ENCODE measurements at regions not wholly inside any gene's neighbourhood (a gene's known extent, or its start where the extent isn't known, plus 50 kb on each side); places are given as distances from the start of the nearest gene placed in this dataset.

DNA sequence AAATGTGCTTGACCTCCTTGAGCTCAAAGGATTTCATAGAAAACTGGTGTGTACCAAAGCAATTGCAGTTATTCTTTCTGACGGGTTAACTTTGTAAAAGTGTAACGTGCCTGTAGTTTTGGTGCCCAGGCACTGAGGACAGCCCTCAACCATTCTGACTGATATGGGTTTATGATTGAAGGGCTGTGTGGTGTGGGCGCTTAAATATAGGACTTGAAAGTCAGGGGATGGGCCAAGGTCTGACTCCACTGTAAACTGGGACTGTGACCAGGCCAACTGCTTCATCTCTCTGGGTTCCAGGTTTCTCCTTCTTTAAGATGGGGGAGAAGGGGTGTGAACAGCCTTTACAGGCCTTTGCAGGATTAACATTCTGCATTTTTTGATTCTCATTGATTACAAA lies 191.1 kb upstream of the ARHGAP20 start:
- no peak overlapping the region for H3K27ac ChIP-seq (ENCODE audit: low read depth in 1 of 2, low read length in 2 of 2)
- H3K4me3 ChIP-seq (ENCODE audit: low read depth in 1 of 3, low read length in 3 of 3): no peak overlapping the region
- no peaks in the 10 kb centered on the region for H3K27me3 ChIP-seq (ENCODE audit: control insufficient read depth in 4 of 4, insufficient read depth in 4 of 4, low read length in 3 of 4)
- DNase-seq (ENCODE audit: low spot score): no peak
- TF ChIP-seq FOXA2 (IDR thresholded peaks at IDR 0.05) (no peak), GABPA (IDR thresholded peaks at IDR 0.05 in 1 of 2, conservative IDR thresholded peaks at IDR 0.05 in 1 of 2) (no peak), RAD21 (IDR thresholded peaks at IDR 0.05) (no peak), FOXA1 (IDR thresholded peaks at IDR 0.05) (no peak), SP1 (IDR thresholded peaks at IDR 0.05) (no peak), CTCF (IDR thresholded peaks at IDR 0.05; ENCODE audit: low read depth, low read length, missing input control) (no peak), ATF3 (IDR thresholded peaks at IDR 0.05) (no peak), YY1 (IDR thresholded peaks at IDR 0.05) (no peak), HNF4G (IDR thresholded peaks at IDR 0.05) (no peak)
- WGBS: 79% methylated on average over 3 of the region's 3 CpGs
- H3K36me3 ChIP-seq (ENCODE audit: control insufficient read depth in 4 of 4, insufficient read depth in 3 of 4, low read depth in 1 of 4, low read length in 3 of 4): no peaks in the 10 kb centered on the region
- H3K9ac ChIP-seq (ENCODE audit: low read depth in 1 of 2, low read length in 2 of 2): no peak overlapping the region
- no peaks in the 10 kb centered on the region for H3K4me1 ChIP-seq (ENCODE audit: control insufficient read depth in 4 of 4, insufficient read depth in 4 of 4, low read length in 3 of 4)
- no peaks in the 10 kb centered on the region for H3K9me3 ChIP-seq (ENCODE audit: control insufficient read depth in 4 of 4, low read length in 3 of 4)

DNA sequence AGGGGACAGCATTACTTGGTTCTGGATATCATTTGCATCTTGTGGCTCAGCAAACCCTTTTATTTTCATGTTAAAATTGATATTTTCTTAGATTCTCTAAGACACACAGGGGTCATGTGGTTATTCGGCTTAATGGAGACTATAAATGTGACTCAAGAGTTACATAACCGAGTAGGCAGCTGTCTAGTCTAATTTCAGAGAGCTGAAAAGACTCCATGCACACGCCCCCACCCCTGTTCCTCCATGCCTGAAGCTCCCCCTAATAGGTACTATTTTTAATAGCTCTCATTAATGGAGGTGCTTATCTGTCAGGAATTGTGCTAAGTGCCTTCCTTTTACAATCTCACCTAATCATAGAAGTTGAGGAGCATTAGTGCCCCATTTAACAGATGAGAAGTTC lies 189.2 kb upstream of the ARHGAP20 start:
- no peak overlapping the region for H3K27ac ChIP-seq (ENCODE audit: low read depth in 1 of 2, low read length in 2 of 2)
- no peaks in the 10 kb centered on the region for H3K4me1 ChIP-seq (ENCODE audit: control insufficient read depth in 4 of 4, insufficient read depth in 4 of 4, low read length in 3 of 4)
- no peak overlapping the region for H3K4me3 ChIP-seq (ENCODE audit: low read depth in 1 of 3, low read length in 3 of 3)
- H3K36me3 ChIP-seq (ENCODE audit: control insufficient read depth in 4 of 4, insufficient read depth in 3 of 4, low read depth in 1 of 4, low read length in 3 of 4): no peaks in the 10 kb centered on the region
- 82% methylated on average over 3 of the region's 3 CpGs for WGBS
- no peaks in the 10 kb centered on the region for H3K9me3 ChIP-seq (ENCODE audit: control insufficient read depth in 4 of 4, low read length in 3 of 4)
- H3K27me3 ChIP-seq (ENCODE audit: control insufficient read depth in 4 of 4, insufficient read depth in 4 of 4, low read length in 3 of 4): no peaks in the 10 kb centered on the region
- no peak for DNase-seq (ENCODE audit: low spot score)
- no peak overlapping the region for H3K9ac ChIP-seq (ENCODE audit: low read depth in 1 of 2, low read length in 2 of 2)
- no peak for TF ChIP-seq GABPA (IDR thresholded peaks at IDR 0.05 in 1 of 2, conservative IDR thresholded peaks at IDR 0.05 in 1 of 2)
- no peak for TF ChIP-seq RXRA (IDR thresholded peaks at IDR 0.05)
- no peak for TF ChIP-seq MAX (IDR thresholded peaks at IDR 0.05)
- TF ChIP-seq ATF3 (IDR thresholded peaks at IDR 0.05): no peak

GRCh38 chr11:110900426-110900825 lies 188.2 kb upstream of the ARHGAP20 start:
- TF ChIP-seq CTCF (IDR thresholded peaks at IDR 0.05; ENCODE audit: low read depth, low read length, missing input control): no peak
- TF ChIP-seq JUND (IDR thresholded peaks at IDR 0.05): no peak
- no peak for TF ChIP-seq GABPA (IDR thresholded peaks at IDR 0.05 in 1 of 2, conservative IDR thresholded peaks at IDR 0.05 in 1 of 2)
- TF ChIP-seq TAF1 (conservative IDR thresholded peaks at IDR 0.05): no peak
- no peak for TF ChIP-seq FOXA1 (IDR thresholded peaks at IDR 0.05)
- TF ChIP-seq HNF4A (conservative IDR thresholded peaks at IDR 0.05): no peak
- no peak for TF ChIP-seq EGR1 (IDR thresholded peaks at IDR 0.05; ENCODE audit: low read depth in 2 of 2)
- TF ChIP-seq SP1 (IDR thresholded peaks at IDR 0.05): no peak
- TF ChIP-seq RAD21 (IDR thresholded peaks at IDR 0.05): no peak
- Histone ChIP-seq H3K36me3 (ENCODE audit: control insufficient read depth in 4 of 4, insufficient read depth in 3 of 4, low read depth in 1 of 4, low read length in 3 of 4) (no peaks in the 10 kb centered on the region), H3K27me3 (ENCODE audit: control insufficient read depth in 4 of 4, insufficient read depth in 4 of 4, low read length in 3 of 4) (no peaks in the 10 kb centered on the region), H3K4me1 (ENCODE audit: control insufficient read depth in 4 of 4, insufficient read depth in 4 of 4, low read length in 3 of 4) (no peaks in the 10 kb centered on the region), H3K9me3 (ENCODE audit: control insufficient read depth in 4 of 4, low read length in 3 of 4) (no peaks in the 10 kb centered on the region), H3K27ac (ENCODE audit: low read depth in 1 of 2, low read length in 2 of 2) (no peak overlapping the region), H3K4me3 (ENCODE audit: low read depth in 1 of 3, low read length in 3 of 3) (no peak overlapping the region), H3K9ac (ENCODE audit: low read depth in 1 of 2, low read length in 2 of 2) (no peak overlapping the region)
- no peak for DNase-seq (ENCODE audit: low spot score)
- 98% methylated on average over 1 of the region's 1 CpG for WGBS
